CD4-positive, CD25-positive, alpha-beta regulatory T cell (primary cell): ENCODE measurements at regions not wholly inside any gene's neighbourhood (a gene's known extent, or its start where the extent isn't known, plus 50 kb on each side); places are given as distances from the start of the nearest gene placed in this dataset.
A peak's percentile ranks its signal among the peaks of the same experiment; 100 is the strongest.

ENCODE experiments used
- ATAC-seq, 2 donors: fragments of 150-1000 bp; cut with Tn5 transposase; one replicate each; pipeline ENCODE4 v1.10.0; 2021; ENCODE audit warnings: low read depth in 2 of 2, moderate number of reproducible peaks in 2 of 2, moderate library complexity in 1 of 2
- DNase-seq, 3 donors: peaks; one replicate each; pipeline versions ENCODE4 v3.0.0 to v3.0.0-alpha.2; 2012 to 2022; ENCODE audit warnings: mixed read lengths in 1 of 3
- H3K27ac ChIP-seq: one replicate; pipeline ENCODE4 v1.7.0; 2013; ENCODE audit warnings: mild to moderate bottlenecking, low read length; ENCODE audit not compliant: insufficient read depth, poor library complexity, severe bottlenecking
- H3K27me3 ChIP-seq: one replicate; pipeline ENCODE4 v1.7.0; 2013; ENCODE audit warnings: low read length; ENCODE audit not compliant: control insufficient read depth, insufficient read depth
- H3K36me3 ChIP-seq: one replicate; pipeline ENCODE4 v1.7.0; 2013; ENCODE audit warnings: mild to moderate bottlenecking, low read length, moderate library complexity; ENCODE audit not compliant: control insufficient read depth, insufficient read depth
- H3K4me1 ChIP-seq: 2 replicates; pipeline ENCODE4 v1.7.0; 2013; ENCODE audit warnings: mild to moderate bottlenecking, low read length; ENCODE audit not compliant: insufficient read depth, control insufficient read depth, poor library complexity, severe bottlenecking
- H3K4me3 ChIP-seq: one replicate; pipeline ENCODE4 v1.7.0; 2013; ENCODE audit warnings: low read depth, mild to moderate bottlenecking, low read length, moderate library complexity
- H3K9me3 ChIP-seq, 2 experiments: 1 replicate in 1 of 2; 2 replicates in 1 of 2; pipeline ENCODE4 v1.7.0; 2013; ENCODE audit warnings: low read length in 2 of 2, mild to moderate bottlenecking in 1 of 2, moderate library complexity in 1 of 2; ENCODE audit not compliant: control insufficient read depth in 2 of 2
- H3K27ac Mint-ChIP-seq, 3 donors: one replicate each; pipeline ENCODE4 v1.8.0; 2020 to 2022; ENCODE audit warnings: mild to moderate bottlenecking in 3 of 3, mixed read lengths in 3 of 3, moderate library complexity in 2 of 3
- H3K27me3 Mint-ChIP-seq: one replicate; pipeline ENCODE4 v1.8.0; 2022; ENCODE audit warnings: mild to moderate bottlenecking, mixed read lengths
- H3K36me3 Mint-ChIP-seq: one replicate; pipeline ENCODE4 v1.8.0; 2020; ENCODE audit warnings: mixed read lengths
- H3K4me1 Mint-ChIP-seq, 4 donors: one replicate each; pipeline ENCODE4 v1.8.0; 2020 to 2022; ENCODE audit warnings: mixed read lengths in 4 of 4, mild to moderate bottlenecking in 1 of 4
- H3K4me3 Mint-ChIP-seq, 4 donors: one replicate each; pipeline ENCODE4 v1.8.0; 2020 to 2022; ENCODE audit warnings: mild to moderate bottlenecking in 4 of 4, mixed read lengths in 4 of 4, moderate library complexity in 3 of 4
- H3K9me3 Mint-ChIP-seq, 7 donors: one replicate each; pipeline ENCODE4 v1.8.0; 2020 to 2022; ENCODE audit warnings: mixed read lengths in 7 of 7, mild to moderate bottlenecking in 3 of 7, moderate library complexity in 2 of 7

DNA sequence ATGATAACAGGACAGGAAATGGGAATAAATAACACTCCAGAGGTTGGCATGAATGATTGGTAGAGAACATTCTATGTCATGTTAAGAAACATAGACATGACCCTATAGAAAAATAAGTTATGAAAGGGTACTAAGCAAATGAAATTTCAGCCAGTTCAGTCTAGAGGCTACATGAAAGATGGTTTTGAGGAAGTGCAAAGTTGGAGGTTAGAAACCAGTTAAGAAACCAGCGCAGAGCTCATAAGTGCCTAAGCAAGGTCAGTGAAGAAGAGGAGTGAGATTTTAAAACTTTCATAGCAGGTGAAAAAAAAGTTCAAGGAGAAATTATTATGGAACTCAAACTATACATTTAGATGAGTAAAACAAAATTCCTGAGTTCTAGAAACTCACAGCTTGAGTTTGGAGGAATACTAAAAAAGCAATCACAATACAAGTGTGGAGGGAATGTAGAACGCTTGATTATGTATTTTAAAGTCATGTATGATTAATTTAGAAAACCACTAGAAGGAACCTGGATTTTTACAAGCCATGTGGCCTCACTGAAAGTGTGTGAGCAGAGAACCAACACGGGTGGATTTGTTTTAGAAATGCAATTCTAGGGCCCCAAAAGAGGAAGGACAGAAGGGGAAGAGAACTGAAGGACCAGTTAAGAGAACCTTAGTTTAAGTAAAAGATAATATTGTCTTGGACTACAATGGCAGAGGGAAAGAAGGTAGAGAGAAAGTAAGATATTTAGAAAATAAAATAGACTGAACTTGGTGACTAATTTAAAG lies 162.4 kb downstream of the PCDH20 start:
- no peaks in the 10 kb centered on the region for H3K27me3 Mint-ChIP-seq
- H3K27ac ChIP-seq: no peak overlapping the region
- peaks cover 2 to 13% (median 7%) of the 10 kb centered on the region in 7 donors for H3K9me3 Mint-ChIP-seq
- ATAC-seq (no peak), DNase-seq (no peak)
- no peaks in the 10 kb centered on the region for H3K4me1 ChIP-seq
- no peaks in the 10 kb centered on the region for H3K9me3 ChIP-seq
- no peaks in the 10 kb centered on the region for H3K36me3 ChIP-seq
- H3K4me3 Mint-ChIP-seq: no peak overlapping the region
- no peaks in the 10 kb centered on the region for H3K27me3 ChIP-seq
- H3K27ac Mint-ChIP-seq: peak overlapping the region in 1 of 3 donors; percentile 33
- no peaks in the 10 kb centered on the region for H3K36me3 Mint-ChIP-seq
- no peak overlapping the region for H3K4me3 ChIP-seq
- no peaks in the 10 kb centered on the region for H3K4me1 Mint-ChIP-seq

DNA sequence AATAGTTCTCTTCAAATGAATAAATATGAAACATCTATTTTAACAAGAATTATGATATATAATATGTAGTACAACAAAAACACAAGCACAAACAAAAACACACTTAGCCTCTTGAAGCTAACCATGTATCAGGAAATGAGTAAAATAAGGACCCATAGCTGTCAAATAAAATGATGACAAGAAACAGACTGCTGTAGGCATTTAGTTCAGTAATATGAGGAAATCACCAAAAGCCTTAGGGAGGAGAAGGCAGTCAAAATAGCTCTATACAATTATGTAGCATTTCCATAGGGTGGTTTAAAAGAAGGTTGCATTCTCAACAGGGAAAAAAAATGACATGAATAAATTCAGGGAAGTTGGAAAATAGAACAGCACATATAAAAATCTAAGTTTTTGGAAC lies 163.4 kb downstream of the PCDH20 start:
- no peak for ATAC-seq
- Histone ChIP-seq H3K4me3 (no peak overlapping the region), H3K27me3 (no peaks in the 10 kb centered on the region), H3K4me1 (no peaks in the 10 kb centered on the region), H3K27ac (no peak overlapping the region), H3K36me3 (no peaks in the 10 kb centered on the region), H3K9me3 (no peaks in the 10 kb centered on the region)
- H3K4me1 Mint-ChIP-seq: no peaks in the 10 kb centered on the region
- H3K9me3 Mint-ChIP-seq: peaks cover 2 to 13% (median 6%) of the 10 kb centered on the region in 7 donors
- H3K36me3 Mint-ChIP-seq: no peaks in the 10 kb centered on the region
- no peak for DNase-seq
- H3K27me3 Mint-ChIP-seq: no peaks in the 10 kb centered on the region
- no peak overlapping the region for H3K4me3 Mint-ChIP-seq
- H3K27ac Mint-ChIP-seq: no peak overlapping the region

DNA sequence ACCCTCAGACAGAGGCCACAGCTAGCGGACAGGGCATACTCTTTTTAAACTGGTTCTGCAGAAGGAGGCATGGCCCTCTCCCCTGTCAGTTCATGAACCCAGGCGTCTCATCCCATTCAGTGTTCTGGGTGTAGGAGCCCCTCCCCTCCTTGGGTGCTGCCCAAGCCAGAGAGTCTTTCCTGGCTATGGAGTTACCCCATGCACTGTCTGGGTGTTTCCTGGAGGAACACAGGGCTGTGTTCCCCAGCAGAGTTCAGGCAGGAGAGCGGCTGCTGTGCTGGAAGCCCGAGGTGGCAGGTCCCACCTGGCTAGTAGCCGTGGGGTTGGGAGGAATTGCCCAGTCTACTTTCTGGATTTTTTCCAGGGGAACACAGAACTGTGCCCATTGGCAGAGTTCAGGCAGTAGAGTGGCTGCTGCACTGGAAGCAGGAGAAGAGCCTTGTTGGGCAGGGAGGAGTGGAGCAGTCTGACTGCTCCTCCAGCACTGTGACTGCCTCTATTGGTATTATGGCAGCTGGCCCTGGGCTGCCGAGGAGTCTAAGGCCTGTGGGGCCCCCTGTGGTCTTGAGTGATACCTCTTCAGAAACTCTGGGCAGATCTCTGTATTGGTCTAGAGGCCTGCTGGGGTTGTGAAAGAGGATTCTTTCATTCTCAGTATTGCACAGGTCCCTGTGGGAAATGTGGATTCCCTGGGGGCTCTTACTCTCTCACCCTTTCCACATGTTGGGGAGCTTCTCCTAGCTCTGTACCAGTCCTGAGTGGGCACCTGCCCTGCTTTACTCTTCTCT lies 168.3 kb downstream of the PCDH20 start:
- DNase-seq: no peak
- Mint-ChIP-seq H3K27ac (no peak overlapping the region), H3K4me1 (no peaks in the 10 kb centered on the region), H3K9me3 (peaks cover 4 to 27% (median 5%) of the 10 kb centered on the region in 7 donors), H3K27me3 (no peaks in the 10 kb centered on the region), H3K4me3 (no peak overlapping the region), H3K36me3 (no peaks in the 10 kb centered on the region)
- Histone ChIP-seq H3K27me3 (no peaks in the 10 kb centered on the region), H3K27ac (no peak overlapping the region), H3K36me3 (no peaks in the 10 kb centered on the region), H3K4me3 (no peak overlapping the region), H3K4me1 (no peaks in the 10 kb centered on the region), H3K9me3 (no peaks in the 10 kb centered on the region)
- ATAC-seq: no peak

- Histone ChIP-seq H3K4me1 (no peaks in the 10 kb centered on the region), H3K36me3 (no peaks in the 10 kb centered on the region), H3K9me3 (no peaks in the 10 kb centered on the region), H3K27ac (no peak overlapping the region), H3K27me3 (no peaks in the 10 kb centered on the region), H3K4me3 (no peak overlapping the region)
- Mint-ChIP-seq H3K4me3 (no peak overlapping the region), H3K4me1 (no peaks in the 10 kb centered on the region), H3K9me3 (peaks cover 4 to 25% (median 5%) of the 10 kb centered on the region in 7 donors), H3K27ac (no peak overlapping the region), H3K27me3 (no peaks in the 10 kb centered on the region), H3K36me3 (no peaks in the 10 kb centered on the region)
- DNase-seq (no peak), ATAC-seq (no peak)
Observed at GRCh38 chr13:61246351-61246750, 169.3 kb downstream of the PCDH20 start.

GRCh38 chr13:61215601-61216000 lies 200.0 kb downstream of the PCDH20 start:
- H3K27ac Mint-ChIP-seq: no peak overlapping the region
- H3K4me3 Mint-ChIP-seq: no peak overlapping the region
- DNase-seq (no peak), ATAC-seq (no peak)
- no peaks in the 10 kb centered on the region for H3K4me1 Mint-ChIP-seq
- H3K27me3 Mint-ChIP-seq: no peaks in the 10 kb centered on the region
- H3K9me3 Mint-ChIP-seq: peaks cover 0 to 14% (median 6%) of the 10 kb centered on the region in 7 donors
- no peak overlapping the region for H3K4me3 ChIP-seq
- H3K36me3 ChIP-seq: no peaks in the 10 kb centered on the region
- no peaks in the 10 kb centered on the region for H3K36me3 Mint-ChIP-seq
- peaks cover 0 to 3% of the 10 kb centered on the region in 2 experiments for H3K9me3 ChIP-seq
- H3K4me1 ChIP-seq: no peaks in the 10 kb centered on the region
- H3K27ac ChIP-seq: no peak overlapping the region
- no peaks in the 10 kb centered on the region for H3K27me3 ChIP-seq

GRCh38 chr13:61215116-61215515 lies 200.5 kb downstream of the PCDH20 start:
- no peaks in the 10 kb centered on the region for H3K27me3 Mint-ChIP-seq

DNA sequence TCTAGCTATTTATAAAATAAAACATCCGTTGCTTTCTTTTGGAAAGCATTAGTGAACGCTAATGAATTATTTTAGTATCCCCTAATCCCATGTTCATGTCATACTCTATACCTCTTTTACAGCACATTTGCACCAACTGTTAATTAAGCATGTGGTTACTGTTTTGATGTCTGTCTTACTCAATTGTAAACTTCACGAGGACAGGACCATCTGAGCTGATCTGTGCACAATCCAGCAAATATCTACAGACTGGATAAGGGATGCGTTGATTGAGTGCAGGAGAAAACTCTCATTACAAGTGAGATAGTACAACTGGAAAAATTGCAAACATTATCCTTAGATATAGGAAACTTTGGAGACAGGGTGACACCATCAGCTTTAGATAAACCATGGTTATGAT lies 201.1 kb downstream of the PCDH20 start:
- ATAC-seq (no peak), DNase-seq (no peak)
- Histone ChIP-seq H3K27ac (no peak overlapping the region), H3K27me3 (no peaks in the 10 kb centered on the region), H3K36me3 (no peaks in the 10 kb centered on the region), H3K9me3 (peaks cover 0 to 2% of the 10 kb centered on the region in 2 experiments), H3K4me1 (no peaks in the 10 kb centered on the region), H3K4me3 (no peak overlapping the region)
- Mint-ChIP-seq H3K27ac (no peak overlapping the region), H3K9me3 (peaks cover 0 to 14% (median 6%) of the 10 kb centered on the region in 7 donors), H3K4me1 (no peaks in the 10 kb centered on the region), H3K4me3 (no peak overlapping the region), H3K36me3 (no peaks in the 10 kb centered on the region), H3K27me3 (no peaks in the 10 kb centered on the region)

More at GRCh38 chr13:61215116-61215515, 200.5 kb downstream of the PCDH20 start:
- peaks cover 0 to 14% (median 6%) of the 10 kb centered on the region in 7 donors for H3K9me3 Mint-ChIP-seq
- ATAC-seq (no peak), DNase-seq (no peak)
- H3K27ac Mint-ChIP-seq: no peak overlapping the region
- H3K27me3 ChIP-seq: no peaks in the 10 kb centered on the region
- H3K4me3 ChIP-seq: no peak overlapping the region
- H3K4me1 ChIP-seq: no peaks in the 10 kb centered on the region
- H3K9me3 ChIP-seq: no peaks in the 10 kb centered on the region
- H3K4me1 Mint-ChIP-seq: no peaks in the 10 kb centered on the region
- H3K36me3 ChIP-seq: no peaks in the 10 kb centered on the region
- no peak overlapping the region for H3K27ac ChIP-seq
- no peaks in the 10 kb centered on the region for H3K36me3 Mint-ChIP-seq
- no peak overlapping the region for H3K4me3 Mint-ChIP-seq
